Karpas-422 (cell line): ENCODE measurements at regions not wholly inside any gene's neighbourhood (a gene's known extent, or its start where the extent isn't known, plus 50 kb on each side); places are given as distances from the start of the nearest gene placed in this dataset.
"Not testable (repeated sequence)": the region's sequence is repeated elsewhere in the genome, so short reads cannot be mapped to it uniquely, and the experiment has no call there.

Source experiments
- DNase-seq: peaks from one replicate; pipeline ENCODE4 v3.0.0-alpha.2; 2015
- H2AFZ ChIP-seq: fragments of 200-600 bp; sonication (generic); 2 replicates; pipeline ENCODE4 v1.6.1; 2014; ENCODE audit warnings: antibody characterized with exemption, low read length, mixed read lengths
- H3K27ac ChIP-seq: fragments of 200-600 bp; sonication (generic); 2 replicates; pipeline ENCODE4 v1.5.1; 2014; ENCODE audit warnings: mild to moderate bottlenecking, low read length, moderate library complexity
- H3K27me3 ChIP-seq: fragments of 200-600 bp; sonication (generic); 2 replicates; pipeline ENCODE4 v1.6.1; 2014; ENCODE audit warnings: low read length, mixed read lengths
- H3K36me3 ChIP-seq: fragments of 200-600 bp; sonication (generic); 2 replicates; pipeline ENCODE4 v1.6.1; 2014; ENCODE audit warnings: low read length, mixed read lengths; ENCODE audit not compliant: insufficient read depth
- H3K4me1 ChIP-seq: fragments of 200-600 bp; sonication (generic); 2 replicates; pipeline ENCODE4 v1.6.1; 2014; ENCODE audit warnings: mild to moderate bottlenecking, low read length, mixed read lengths
- H3K4me2 ChIP-seq: fragments of 200-600 bp; sonication (generic); 2 replicates; pipeline ENCODE4 v1.6.1; 2014; ENCODE audit warnings: low read length, low read depth, mild to moderate bottlenecking; ENCODE audit not compliant: poor library complexity, severe bottlenecking
- H3K4me3 ChIP-seq: fragments of 200-600 bp; sonication (generic); 2 replicates; pipeline ENCODE4 v1.5.1; 2014; ENCODE audit warnings: mild to moderate bottlenecking, antibody characterized with exemption, low read length, mixed read lengths
- H3K79me2 ChIP-seq: fragments of 200-600 bp; sonication (generic); 2 replicates; pipeline ENCODE4 v1.6.1; 2014; ENCODE audit warnings: mild to moderate bottlenecking, low read length, mixed read lengths
- H3K9ac ChIP-seq: fragments of 200-600 bp; sonication (generic); 2 replicates; pipeline ENCODE4 v1.6.0; 2014; ENCODE audit warnings: low read length
- H3K9me2 ChIP-seq: fragments of 200-600 bp; sonication (generic), shearing (Covaris generic); replicated peaks from 2 replicates; pipeline ENCODE4 v1.6.0; 2014; ENCODE audit warnings: mild to moderate bottlenecking, low read length, moderate library complexity; ENCODE audit not compliant: insufficient read depth
- H3K9me3 ChIP-seq: fragments of 300-700, 200-600 bp; sonication (generic); 2 replicates; pipeline ENCODE4 v1.6.1; 2014; ENCODE audit warnings: low read length, mixed read lengths
- H4K20me1 ChIP-seq: fragments of 200-600 bp; sonication (generic); 2 replicates; pipeline ENCODE4 v1.6.1; 2014; ENCODE audit warnings: mild to moderate bottlenecking, antibody characterized with exemption, low read length, low read depth; ENCODE audit not compliant: insufficient read depth

DNA sequence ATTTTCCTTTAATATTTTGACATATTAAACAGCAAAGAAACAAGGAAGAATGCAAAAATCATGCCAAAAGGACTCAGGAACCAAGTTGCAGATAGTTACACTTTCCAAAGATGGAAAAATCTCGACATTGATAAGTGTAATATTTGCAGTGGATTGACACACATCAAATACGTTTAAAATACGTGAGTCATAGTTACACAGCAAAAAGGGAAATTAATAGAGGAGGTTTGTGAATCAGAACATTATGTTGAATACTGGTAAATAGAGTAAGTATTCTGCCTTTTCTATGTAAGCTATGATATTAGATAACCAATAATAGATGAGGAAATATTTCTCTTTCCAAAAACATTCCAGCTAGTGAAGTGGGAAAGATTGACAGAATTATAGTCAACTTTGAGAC, 1761.3 kb upstream of the IGFBP7 start:
- H3K4me1 ChIP-seq: no peaks in the 10 kb centered on the region
- H2AFZ ChIP-seq: no peak overlapping the region
- H3K27ac ChIP-seq: no peak overlapping the region
- H3K9me2 ChIP-seq: no peaks in the 10 kb centered on the region
- no peak overlapping the region for H3K4me2 ChIP-seq
- no peaks in the 10 kb centered on the region for H3K79me2 ChIP-seq
- DNase-seq: no peak
- peaks cover 17% of the 10 kb centered on the region; the same call in 1 of the 2 replicates for H3K9me3 ChIP-seq
- H4K20me1 ChIP-seq: no peaks in the 10 kb centered on the region
- no peak overlapping the region for H3K4me3 ChIP-seq
- H3K36me3 ChIP-seq: no peaks in the 10 kb centered on the region
- no peak overlapping the region for H3K9ac ChIP-seq
- no peaks in the 10 kb centered on the region for H3K27me3 ChIP-seq

DNA sequence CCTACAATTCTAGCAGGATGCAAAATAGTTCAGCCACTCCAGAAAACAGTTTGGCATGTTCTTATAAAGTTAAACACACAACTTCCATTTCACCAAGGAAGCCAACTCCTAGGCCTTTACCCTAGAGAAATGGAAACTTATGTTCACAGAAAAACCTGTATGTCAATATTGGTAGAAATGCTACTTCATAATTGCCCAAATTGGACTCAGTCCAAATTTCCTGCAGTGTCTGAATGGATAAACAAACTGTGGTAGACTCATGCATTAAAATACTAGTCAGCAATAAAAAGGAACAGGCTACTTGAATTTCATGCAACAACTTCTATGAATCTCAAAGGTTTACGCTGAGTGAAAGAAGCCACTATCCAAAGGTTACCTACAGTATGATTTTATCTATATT, 1738.8 kb upstream of the IGFBP7 start:
- no peaks in the 10 kb centered on the region for H3K36me3 ChIP-seq
- peaks cover 22% of the 10 kb centered on the region for H3K9me3 ChIP-seq
- H3K27ac ChIP-seq: no peak overlapping the region
- H3K9me2 ChIP-seq: no peaks in the 10 kb centered on the region
- no peaks in the 10 kb centered on the region for H3K27me3 ChIP-seq
- no peaks in the 10 kb centered on the region for H3K4me1 ChIP-seq
- no peaks in the 10 kb centered on the region for H3K79me2 ChIP-seq
- no peak overlapping the region for H3K4me3 ChIP-seq
- no peak overlapping the region for H3K4me2 ChIP-seq
- no peak for DNase-seq
- no peak overlapping the region for H3K9ac ChIP-seq
- H2AFZ ChIP-seq: no peak overlapping the region
- no peaks in the 10 kb centered on the region for H4K20me1 ChIP-seq

DNA sequence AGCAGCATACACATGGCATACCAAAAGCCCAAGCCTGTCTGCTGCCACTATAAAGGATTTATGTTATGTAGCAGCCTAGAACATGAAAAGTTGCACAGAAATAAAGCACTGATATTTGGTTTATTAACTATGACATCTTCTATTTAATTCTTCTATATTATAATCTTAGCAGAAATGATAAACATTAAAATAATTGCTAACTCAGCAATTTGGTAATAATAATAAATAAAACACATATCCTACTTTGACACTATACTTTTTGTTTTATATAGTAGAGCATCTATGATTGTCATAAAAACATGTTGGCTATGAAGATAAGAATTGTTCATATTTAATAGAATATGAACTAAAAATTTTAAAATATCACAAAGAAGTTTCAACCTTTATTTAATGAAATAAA, 1733.3 kb upstream of the IGFBP7 start:
- Histone ChIP-seq H3K79me2 (no peaks in the 10 kb centered on the region), H3K4me2 (no peak overlapping the region), H4K20me1 (no peaks in the 10 kb centered on the region), H3K27ac (no peak overlapping the region), H3K9me2 (no peaks in the 10 kb centered on the region), H3K9ac (no peak overlapping the region), H3K36me3 (no peaks in the 10 kb centered on the region), H3K4me3 (no peak overlapping the region), H3K27me3 (no peaks in the 10 kb centered on the region), H3K9me3 (peaks cover 28% of the 10 kb centered on the region), H2AFZ (no peak overlapping the region), H3K4me1 (no peaks in the 10 kb centered on the region)
- DNase-seq: no peak

DNA sequence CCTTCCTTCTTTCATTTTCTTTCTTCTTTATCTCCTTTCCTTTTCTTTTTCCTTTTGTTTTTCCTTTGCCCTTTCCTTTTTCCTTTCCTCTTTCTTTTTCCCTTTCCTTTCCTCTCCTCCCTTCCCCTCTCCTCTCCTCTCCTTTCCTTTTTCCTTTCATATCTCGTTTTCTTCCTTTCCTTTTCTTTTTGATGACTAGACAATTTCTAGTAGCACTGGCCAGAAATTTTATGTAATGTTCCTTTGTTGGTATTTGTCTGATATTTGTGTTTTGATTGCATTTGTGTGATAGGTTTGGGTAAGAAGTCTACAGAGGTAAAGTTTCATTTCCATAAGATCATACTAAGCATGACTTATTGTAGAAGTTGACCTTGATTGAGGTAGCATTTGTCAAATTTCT, 1722.9 kb upstream of the IGFBP7 start:
- Histone ChIP-seq H3K36me3 (no peaks in the 10 kb centered on the region), H3K79me2 (no peaks in the 10 kb centered on the region)

DNA sequence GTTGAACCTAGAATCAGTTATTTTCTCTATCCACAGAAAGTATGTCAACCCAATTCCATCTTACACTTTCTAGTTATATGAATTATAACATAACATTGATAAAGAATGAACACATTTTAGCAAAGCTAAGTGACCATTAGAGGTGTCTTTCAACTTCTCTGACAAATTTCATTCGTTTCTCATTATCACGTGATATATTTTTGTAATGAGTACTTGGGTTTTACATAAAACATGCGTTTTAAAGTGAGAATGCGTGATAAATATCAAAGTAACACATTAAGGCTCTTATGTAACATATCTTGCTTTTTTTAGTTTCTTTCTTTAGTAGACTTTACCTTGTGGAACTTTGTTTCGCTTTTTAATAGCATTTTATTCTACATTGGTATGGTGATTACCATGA, 1715.1 kb upstream of the IGFBP7 start:
- no peak overlapping the region for H3K4me2 ChIP-seq
- H3K9ac ChIP-seq: no peak overlapping the region
- H3K27ac ChIP-seq: no peak overlapping the region
- H3K4me3 ChIP-seq: no peak overlapping the region
- no peak for DNase-seq
- no peaks in the 10 kb centered on the region for H3K9me2 ChIP-seq
- H3K4me1 ChIP-seq: no peaks in the 10 kb centered on the region
- no peaks in the 10 kb centered on the region for H4K20me1 ChIP-seq
- no peaks in the 10 kb centered on the region for H3K79me2 ChIP-seq
- peaks cover 19% of the 10 kb centered on the region for H3K9me3 ChIP-seq
- no peaks in the 10 kb centered on the region for H3K27me3 ChIP-seq
- no peaks in the 10 kb centered on the region for H3K36me3 ChIP-seq
- H2AFZ ChIP-seq: no peak overlapping the region

More for the DNA sequence above, 1722.9 kb upstream of the IGFBP7 start:
- no peak overlapping the region for H3K4me3 ChIP-seq
- H2AFZ ChIP-seq: no peak overlapping the region
- no peak overlapping the region for H3K9ac ChIP-seq
- no peak overlapping the region for H3K27ac ChIP-seq
- H3K9me3 ChIP-seq: peaks cover 16% of the 10 kb centered on the region
- no peak overlapping the region for H3K4me2 ChIP-seq
- DNase-seq: no peak
- no peaks in the 10 kb centered on the region for H3K27me3 ChIP-seq
- no peaks in the 10 kb centered on the region for H3K4me1 ChIP-seq
- H3K9me2 ChIP-seq: no peaks in the 10 kb centered on the region
- H4K20me1 ChIP-seq: no peaks in the 10 kb centered on the region

DNA sequence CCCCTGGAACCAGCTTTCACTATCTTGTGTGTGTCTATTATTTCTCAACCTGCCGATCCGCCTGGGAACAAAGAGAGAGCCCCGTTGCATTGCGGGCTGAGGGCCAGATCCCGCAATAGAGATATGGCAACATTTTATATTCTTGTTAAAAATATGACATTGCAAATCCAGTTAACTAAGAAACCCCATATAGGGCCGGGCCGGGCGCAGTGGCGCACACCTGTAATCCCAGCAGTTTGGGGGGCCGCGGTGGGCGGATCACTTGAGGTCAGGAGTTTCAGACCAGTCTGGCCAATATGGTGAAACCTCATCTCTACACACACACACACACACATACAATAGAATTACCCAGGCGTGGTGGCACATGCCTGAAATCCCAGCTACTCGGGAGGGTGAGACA, 1708.4 kb upstream of the IGFBP7 start:
- not testable (repeated sequence) for H3K4me1 ChIP-seq, H3K36me3 ChIP-seq, H2AFZ ChIP-seq, H4K20me1 ChIP-seq, H3K9me2 ChIP-seq, H3K4me3 ChIP-seq, H3K9ac ChIP-seq, H3K27ac ChIP-seq, H3K9me3 ChIP-seq, DNase-seq, H3K27me3 ChIP-seq, H3K4me2 ChIP-seq, H3K79me2 ChIP-seq

DNA sequence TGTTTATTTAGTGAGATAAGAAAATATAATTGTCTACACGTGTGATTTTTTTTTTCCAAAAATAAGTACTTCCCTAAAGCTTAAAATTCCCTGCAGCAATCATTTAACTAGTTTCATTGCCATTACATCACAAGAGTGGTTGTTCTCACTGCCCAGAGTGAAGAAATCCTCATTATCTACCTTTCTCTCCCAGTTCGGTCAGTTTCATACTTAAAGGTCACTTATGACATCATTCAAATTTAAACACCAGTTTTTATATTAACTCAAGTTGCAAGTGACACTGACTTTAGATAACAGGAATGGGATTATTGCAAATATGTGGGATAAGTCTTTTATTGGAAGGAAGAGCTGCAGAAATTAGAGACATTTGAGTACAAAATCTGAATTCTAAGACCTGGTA, 1699.8 kb upstream of the IGFBP7 start:
- H3K9me3 ChIP-seq: peaks cover 23% of the 10 kb centered on the region
- H3K4me1 ChIP-seq: no peaks in the 10 kb centered on the region
- H3K27me3 ChIP-seq: no peaks in the 10 kb centered on the region
- H3K79me2 ChIP-seq: no peaks in the 10 kb centered on the region
- H3K36me3 ChIP-seq: no peaks in the 10 kb centered on the region
- no peak overlapping the region for H3K27ac ChIP-seq
- H3K4me2 ChIP-seq: no peak overlapping the region
- no peaks in the 10 kb centered on the region for H4K20me1 ChIP-seq
- H3K9me2 ChIP-seq: no peaks in the 10 kb centered on the region
- H2AFZ ChIP-seq: no peak overlapping the region
- no peak overlapping the region for H3K4me3 ChIP-seq
- DNase-seq: no peak
- no peak overlapping the region for H3K9ac ChIP-seq

DNA sequence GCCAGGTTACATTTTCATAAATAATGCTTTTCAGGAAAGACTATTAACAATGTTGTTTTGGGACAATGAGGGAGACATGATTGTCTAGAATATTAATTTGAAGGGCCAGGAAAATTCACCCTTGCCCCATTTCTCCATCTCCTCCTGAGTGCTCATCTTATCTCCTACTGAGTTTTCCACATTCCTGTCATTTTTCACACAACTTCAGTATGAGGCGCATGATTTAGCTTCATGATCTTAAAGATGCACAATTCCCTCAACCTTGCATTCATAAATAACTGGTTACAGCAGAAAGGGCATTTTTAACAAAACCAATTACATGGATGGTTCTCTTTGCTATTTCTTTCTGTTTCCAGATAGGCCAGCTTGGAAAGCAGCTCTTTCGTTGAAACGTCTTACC, 1699.2 kb upstream of the IGFBP7 start:
- Histone ChIP-seq H3K79me2 (no peaks in the 10 kb centered on the region), H3K4me3 (no peak overlapping the region), H3K9ac (no peak overlapping the region), H3K4me1 (no peaks in the 10 kb centered on the region), H3K4me2 (no peak overlapping the region), H3K9me2 (no peaks in the 10 kb centered on the region), H3K36me3 (no peaks in the 10 kb centered on the region), H3K27me3 (no peaks in the 10 kb centered on the region), H4K20me1 (no peaks in the 10 kb centered on the region), H3K9me3 (peaks cover 26% of the 10 kb centered on the region), H2AFZ (no peak overlapping the region), H3K27ac (no peak overlapping the region)
- no peak for DNase-seq

DNA sequence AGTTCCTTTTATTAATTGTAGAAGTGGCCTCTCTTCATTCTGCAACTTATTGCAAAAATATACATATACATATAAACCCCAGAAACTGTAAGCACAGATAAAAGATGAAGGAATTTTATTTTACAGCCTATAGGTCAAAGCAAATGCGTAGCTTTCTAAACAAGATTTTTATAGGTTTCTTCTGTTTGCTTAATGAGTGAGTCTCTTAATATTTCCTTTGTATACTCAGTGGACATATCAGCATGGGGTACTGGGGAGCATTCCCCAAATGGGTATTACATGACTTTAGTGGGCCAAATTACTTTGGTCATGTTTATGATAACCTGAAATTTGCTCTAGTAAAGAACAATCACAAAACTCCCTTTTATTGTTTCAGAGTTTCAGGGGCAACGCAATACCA, 1698.6 kb upstream of the IGFBP7 start:
- Histone ChIP-seq H3K9me3 (peaks cover 26% of the 10 kb centered on the region), H3K27me3 (no peaks in the 10 kb centered on the region), H4K20me1 (no peaks in the 10 kb centered on the region), H3K4me2 (no peak overlapping the region), H3K36me3 (no peaks in the 10 kb centered on the region), H3K9ac (no peak overlapping the region), H3K4me3 (no peak overlapping the region), H3K9me2 (no peaks in the 10 kb centered on the region), H2AFZ (no peak overlapping the region), H3K4me1 (no peaks in the 10 kb centered on the region), H3K79me2 (no peaks in the 10 kb centered on the region), H3K27ac (no peak overlapping the region)
- no peak for DNase-seq
